Esophagus mucosa (tissue), 1 donor: ENCODE measurements at regions not wholly inside any gene's neighbourhood (a gene's known extent, or its start where the extent isn't known, plus 50 kb on each side); places are given as distances from the start of the nearest gene placed in this dataset.

Source experiments
- ATAC-seq: fragments of 200-7000 bp; cut with Tn5 transposase; one replicate; pipeline ENCODE4 v1.9.1; 2020
- donor health status: DM: yes; HTN: yes; CAD: no.

GRCh38 chr11:127105593-127106541 is 105.3 kb upstream of the KIRREL3 start:
- ATAC-seq, result no peak

- no peak for ATAC-seq
Observed at GRCh38 chr11:127103586-127104388, 103.2 kb upstream of the KIRREL3 start.

DNA sequence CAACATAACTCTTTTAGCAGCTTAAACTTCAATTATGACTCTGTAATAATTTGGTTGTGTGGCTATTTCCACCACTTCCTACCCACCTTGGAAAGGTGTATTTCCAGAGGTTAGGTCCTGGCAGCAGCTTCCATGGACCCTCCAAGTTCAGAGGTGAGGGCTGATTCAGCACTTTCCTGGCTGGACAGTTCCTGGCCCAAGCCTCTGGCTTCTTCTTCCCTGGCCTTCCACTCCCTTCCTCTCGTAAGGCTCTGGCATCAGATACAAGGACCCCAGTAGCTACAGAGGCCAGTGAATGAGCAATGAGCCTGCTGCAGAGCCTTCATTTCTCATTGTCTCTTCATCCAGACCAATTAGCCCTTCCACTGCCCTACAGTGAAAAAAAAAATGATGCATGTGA is 98.1 kb upstream of the KIRREL3 start:
- ATAC-seq, result no peak

DNA sequence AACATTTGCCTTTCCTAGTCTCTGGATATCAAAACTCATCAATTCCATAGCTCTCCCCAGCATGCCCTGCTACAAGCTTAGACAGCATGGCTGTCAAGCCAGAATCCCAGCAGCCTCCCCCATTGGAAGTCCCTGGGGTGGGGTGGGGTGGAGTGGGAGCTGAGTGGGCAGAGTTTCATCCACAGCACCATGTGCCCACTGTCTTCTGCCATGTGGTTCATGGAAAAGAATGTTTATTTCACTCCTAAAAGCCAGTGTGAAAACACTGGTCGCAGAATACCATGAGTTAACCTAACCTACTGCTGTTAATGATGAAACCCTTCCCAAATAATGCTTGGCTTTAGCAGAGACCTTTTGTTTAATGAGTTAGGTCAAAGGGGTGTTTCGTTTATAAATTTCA is 80.2 kb upstream of the KIRREL3 start:
- no peak for ATAC-seq

GRCh38 chr11:127075758-127076157 is 75.2 kb upstream of the KIRREL3 start:
- ATAC-seq, result no peak

DNA sequence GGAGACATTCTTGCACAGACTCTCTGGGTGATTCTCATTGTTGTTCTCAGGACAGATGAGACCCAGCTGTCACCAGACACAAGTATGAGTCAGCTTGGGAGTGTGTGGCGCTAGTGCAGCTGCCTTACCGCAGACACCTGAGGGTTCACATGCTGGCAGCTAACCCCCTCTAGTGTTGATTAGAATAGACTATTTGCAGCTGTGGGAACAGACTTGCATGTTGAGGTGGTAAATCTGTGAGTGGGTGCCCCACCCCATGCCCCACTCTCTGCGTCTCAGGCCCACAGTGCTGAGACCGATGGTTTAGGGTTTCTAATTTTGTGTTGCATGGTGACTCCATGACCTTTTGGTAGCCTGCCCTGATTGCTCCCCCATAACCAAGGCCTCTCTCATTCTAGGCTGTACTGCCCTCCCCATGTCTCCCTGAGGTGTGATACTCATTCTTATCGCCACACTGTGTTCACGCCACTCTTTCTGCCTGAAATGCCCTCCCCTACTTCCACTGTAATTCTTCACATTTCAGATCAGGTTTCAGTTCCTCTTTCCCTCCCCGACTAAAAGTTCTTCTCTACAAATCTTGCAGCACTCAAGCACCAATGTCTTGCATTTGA is 73.7 kb upstream of the KIRREL3 start:
- peak; percentile 54 for ATAC-seq

GRCh38 chr11:127073621-127074020 is 73.1 kb upstream of the KIRREL3 start:
- ATAC-seq, result no peak

DNA sequence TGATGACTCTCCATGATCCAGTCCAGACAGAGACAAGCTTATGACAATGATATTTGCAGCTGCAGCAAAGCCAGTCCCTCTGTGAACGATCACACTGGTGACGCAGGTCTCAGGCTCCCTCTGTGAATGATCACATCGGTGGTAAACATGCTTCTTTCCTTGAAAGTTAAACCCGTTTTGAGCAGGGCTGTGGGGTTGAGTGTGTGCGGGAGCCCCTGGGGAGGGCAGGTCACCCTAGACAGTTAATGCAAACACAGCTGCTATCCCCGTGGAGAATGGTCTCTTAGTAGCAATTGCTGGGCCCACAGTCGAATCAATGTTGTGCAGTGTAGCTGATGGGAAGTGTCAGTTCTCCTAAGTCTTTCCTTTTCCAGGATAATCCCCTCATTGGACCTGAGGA is 71.0 kb upstream of the KIRREL3 start:
- ATAC-seq, result no peak

DNA sequence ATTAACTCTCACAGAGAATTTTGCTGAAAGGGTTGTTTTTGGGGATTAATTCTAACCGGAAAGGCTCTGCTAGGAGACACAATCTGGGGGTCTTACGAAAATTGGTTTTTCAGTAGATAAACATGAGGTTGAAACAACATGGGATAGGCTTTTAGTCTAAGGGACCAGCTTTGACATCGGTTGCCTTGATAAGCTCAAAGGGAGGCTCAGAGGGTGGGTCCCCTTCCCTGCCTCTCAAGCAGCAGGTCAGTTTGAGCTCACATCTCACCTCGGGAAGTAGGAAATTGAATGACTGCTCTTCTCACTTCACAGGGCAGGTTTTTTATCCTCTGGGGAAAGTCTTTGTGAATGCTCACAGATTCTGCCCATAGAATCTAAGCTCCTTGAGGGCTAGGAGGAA is 70.2 kb upstream of the KIRREL3 start:
- no peak for ATAC-seq

DNA sequence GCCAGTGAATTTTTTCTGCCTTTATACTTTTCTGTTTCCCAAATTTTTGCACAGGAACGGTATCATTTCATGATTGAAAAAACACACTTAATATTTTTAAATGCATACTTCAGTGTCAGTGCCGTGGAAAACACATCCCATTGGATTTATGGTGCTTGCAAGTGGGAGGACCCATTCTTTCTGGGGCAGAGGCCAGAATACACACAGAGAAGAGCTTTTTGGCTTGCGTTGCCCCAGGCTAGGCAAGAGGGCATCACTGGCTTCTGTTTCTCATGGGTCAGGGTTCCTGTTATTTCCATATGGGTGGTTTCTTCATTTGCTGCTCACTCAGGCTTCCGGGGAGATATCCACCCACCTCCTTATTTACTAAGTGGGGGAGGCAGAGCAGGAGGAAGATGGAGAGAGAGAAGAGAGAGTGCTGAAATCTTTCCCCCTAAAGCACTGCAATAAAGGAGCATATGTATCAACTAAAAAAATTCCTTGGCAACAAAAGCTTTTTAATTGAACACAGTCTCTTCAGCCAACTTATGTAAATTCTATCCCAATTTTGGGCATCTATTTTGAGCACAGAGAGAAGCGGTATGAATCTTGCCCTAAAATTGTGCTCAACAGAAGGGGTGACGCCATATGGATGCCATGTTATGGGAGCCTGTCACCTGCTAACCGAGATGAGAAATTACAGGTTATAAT is 66.0 kb upstream of the KIRREL3 start:
- ATAC-seq, result no peak

DNA sequence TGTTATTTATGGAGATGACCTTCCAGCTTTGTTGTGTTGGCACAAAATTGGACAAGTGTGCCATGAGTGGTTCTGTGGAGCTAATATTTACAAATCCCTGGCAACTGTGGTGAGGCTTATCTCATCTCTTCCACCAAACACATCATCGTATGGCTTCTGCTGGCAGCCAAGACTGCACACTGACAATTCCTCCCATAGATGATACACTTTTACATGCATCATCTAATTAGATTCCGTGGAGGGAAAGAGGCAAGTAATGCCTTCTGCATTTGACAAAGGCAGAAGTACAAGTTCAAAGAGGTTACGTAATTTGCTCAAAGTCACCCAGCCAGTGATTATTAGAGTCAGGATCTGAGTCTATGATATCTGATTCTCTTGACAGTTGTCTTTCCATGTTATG is 62.7 kb upstream of the KIRREL3 start:
- ATAC-seq, result no peak

DNA sequence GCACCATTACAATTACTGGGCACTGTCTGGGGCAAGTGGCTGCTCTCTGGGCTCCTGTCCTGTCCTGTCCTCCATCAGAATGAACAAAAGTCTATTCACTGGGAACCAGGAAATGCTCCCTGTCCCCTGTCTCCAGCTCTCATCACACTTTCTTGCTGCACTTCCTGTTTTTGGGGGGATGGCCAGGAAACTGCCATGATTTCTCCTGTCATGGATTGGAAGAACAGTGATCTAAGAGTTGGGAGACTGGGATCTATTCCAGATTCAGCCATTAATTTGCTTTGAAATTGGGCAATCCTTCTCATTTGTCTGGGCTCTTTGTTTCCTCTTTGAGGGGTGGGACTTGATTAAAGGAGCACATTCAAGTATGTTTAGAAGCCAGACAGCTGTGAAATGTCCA is 61.4 kb upstream of the KIRREL3 start:
- ATAC-seq, result no peak

- ATAC-seq, result no peak
Observed at GRCh38 chr11:127059750-127060149, 59.2 kb upstream of the KIRREL3 start.

DNA sequence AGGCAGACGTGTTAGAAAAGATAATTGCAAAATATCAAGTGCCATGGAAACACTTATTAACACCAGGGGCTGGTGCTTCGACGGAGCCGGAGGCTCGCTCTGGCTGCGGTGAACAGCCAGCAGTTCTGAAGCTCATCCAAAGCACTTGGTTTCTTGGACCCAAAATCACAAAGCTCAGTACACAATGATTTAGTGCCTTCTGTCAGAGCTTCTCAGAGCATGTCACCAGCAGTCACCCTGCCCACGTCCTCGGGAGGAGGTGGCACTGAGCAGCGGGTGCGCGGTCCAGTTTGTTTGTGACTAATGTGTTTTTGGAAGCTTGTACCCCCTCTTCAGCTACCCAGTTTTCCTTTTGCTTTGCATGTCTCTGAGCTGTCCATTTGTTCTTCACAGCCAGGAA is 58.7 kb upstream of the KIRREL3 start:
- no peak for ATAC-seq

DNA sequence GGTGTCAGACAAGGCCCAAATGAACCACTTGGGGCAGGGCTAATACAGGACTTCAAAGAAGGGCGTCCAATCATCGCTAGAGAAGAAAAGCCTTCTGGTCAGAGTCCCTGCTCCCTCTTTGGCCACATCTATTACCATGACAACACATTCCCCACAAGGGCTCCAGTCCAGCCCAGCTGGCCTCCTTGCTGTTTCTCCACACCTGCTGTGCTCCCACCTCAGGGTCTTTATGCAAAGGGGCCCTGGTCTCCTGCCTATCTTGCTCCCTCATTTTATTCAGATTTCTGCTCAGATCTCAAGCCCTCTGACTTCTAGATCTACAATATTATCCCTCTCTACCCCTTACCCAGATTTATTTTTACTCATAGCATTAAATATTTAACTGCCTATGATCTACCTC is 58.0 kb upstream of the KIRREL3 start:
- ATAC-seq, result no peak

GRCh38 chr11:127057126-127057525 is 56.6 kb upstream of the KIRREL3 start:
- ATAC-seq, result no peak

GRCh38 chr11:127056338-127056971 is 55.9 kb upstream of the KIRREL3 start:
- ATAC-seq, result no peak

- ATAC-seq, result no peak
Observed at GRCh38 chr11:127055236-127055635, 54.7 kb upstream of the KIRREL3 start.

DNA sequence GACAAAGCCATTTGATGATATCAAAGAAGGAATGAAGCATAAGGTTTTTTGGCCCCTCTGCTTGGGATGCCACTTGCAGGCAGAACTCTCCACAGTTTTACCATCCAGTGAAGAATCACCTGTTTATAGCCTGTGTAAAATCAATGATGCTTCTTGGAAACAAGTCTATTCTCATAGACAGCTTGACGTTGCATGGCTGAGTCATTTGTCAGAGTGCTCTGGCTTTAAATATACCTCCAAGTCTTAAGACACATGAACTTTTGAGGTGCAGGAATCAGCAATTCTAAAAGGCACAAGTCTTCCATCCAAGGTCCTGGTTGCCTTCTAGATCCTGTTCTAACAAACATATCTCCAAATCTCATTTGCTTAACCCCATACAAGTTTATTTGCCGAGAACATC is 53.6 kb upstream of the KIRREL3 start:
- no peak for ATAC-seq

DNA sequence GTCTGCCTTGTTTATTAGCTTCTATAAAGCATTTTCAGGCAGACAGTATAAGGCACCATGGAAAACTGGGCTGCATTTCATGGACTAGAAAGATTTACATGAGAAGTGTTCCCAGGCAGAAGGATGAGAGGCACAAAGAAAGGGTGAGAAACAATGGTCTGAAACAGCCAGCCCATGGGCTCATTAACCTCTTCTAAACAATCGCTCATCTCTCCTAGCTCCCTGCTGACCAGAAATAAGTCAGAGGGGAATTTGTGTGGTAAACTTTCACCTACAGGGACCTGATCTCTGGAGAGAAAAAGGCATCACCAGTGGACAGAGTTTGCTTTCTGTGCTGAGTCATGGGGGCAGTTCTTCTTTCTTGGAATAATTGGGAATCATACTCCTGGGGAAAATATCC is 51.8 kb upstream of the KIRREL3 start:
- no peak for ATAC-seq
